Activated CD8-positive, alpha-beta memory T cell treated with anti-CD3 and anti-CD28 coated beads for 36 hours (primary cell): ENCODE measurements at regions not wholly inside any gene's neighbourhood (a gene's known extent, or its start where the extent isn't known, plus 50 kb on each side); places are given as distances from the start of the nearest gene placed in this dataset.
"Not testable (repeated sequence)": the region's sequence is repeated elsewhere in the genome, so short reads cannot be mapped to it uniquely, and the experiment has no call there.

ENCODE experiments used
- CTCF ChIA-PET: fragments of 350-600 bp; sonication (Branson Sonifier 250); formaldehyde crosslinking; loops from one replicate; lab custom pipeline; 2021; ENCODE audit warnings: antibody characterized with exemption; lab: Charles Lee
- POLR2A ChIA-PET: fragments of 350-600 bp; sonication (Branson Sonifier 250); formaldehyde crosslinking; loops from one replicate; lab custom pipeline; 2021; ENCODE audit warnings: antibody characterized with exemption; lab: Charles Lee

- ChIA-PET CTCF (no interaction called here), POLR2A (no interaction called here)
These were observed 161.1 kb downstream of the PHF8 start for GRCh38 chrX:53883196-53883595.

GRCh38 chrX:53882331-53882730, 161.9 kb downstream of the PHF8 start:
- CTCF ChIA-PET = no interaction called here
- POLR2A ChIA-PET = no interaction called here

GRCh38 chrX:53880786-53881185, 163.5 kb downstream of the PHF8 start:
- POLR2A ChIA-PET, CTCF ChIA-PET: not testable (repeated sequence)

DNA sequence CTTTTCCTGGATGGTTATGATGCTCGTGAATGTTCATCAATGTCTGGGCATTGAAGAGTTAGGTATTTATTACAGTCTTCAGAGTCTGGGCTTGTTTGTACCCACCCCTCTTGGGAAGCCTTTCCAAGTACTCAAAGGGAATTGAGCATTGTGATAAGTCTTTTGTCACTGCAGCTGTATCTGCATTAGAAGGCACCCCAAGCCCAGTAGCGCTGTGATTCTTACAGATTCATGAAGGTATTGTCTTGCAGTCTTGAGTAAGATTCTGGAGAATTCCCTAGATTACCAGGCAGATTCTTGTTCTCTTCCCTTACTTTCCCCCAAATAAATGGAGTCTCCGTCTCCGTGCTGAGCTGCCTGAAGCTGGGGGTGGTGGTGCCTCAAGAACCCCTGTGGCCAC, 173.4 kb upstream of the HUWE1 start:
- POLR2A ChIA-PET = no interaction called here
- CTCF ChIA-PET = no interaction called here

GRCh38 chrX:53831662-53832635, 145.4 kb upstream of the HUWE1 start:
- ChIA-PET POLR2A (no interaction called here), CTCF (interaction anchor here (0.6 kb wide), 1 partner anchor 160 kb away, joined by 5 read pairs; no protein-coding TSS in a partner anchor)

- ChIA-PET CTCF (no interaction called here), POLR2A (no interaction called here)
These were observed 138.2 kb upstream of the HUWE1 start for GRCh38 chrX:53824686-53825085.

DNA sequence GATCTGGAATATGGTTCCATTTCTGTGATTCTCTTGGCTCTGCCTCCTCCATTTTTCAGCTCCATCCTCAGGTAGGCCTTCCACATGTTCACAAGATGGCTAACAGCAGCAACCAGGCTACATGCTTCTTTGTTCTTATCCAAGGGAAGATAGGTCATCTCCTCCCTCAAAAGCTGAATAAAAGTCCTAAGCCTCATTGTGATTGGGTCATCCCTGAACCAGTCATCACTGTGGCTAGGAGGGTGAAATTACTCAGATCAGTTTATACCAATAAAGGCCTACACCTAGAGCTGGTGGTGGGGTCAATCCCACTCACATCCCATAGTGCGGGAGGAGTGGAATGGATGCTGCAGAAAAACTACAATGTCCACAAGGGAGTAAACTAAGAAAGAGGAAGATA, 131.6 kb upstream of the HUWE1 start:
- CTCF ChIA-PET, POLR2A ChIA-PET: not testable (repeated sequence)

DNA sequence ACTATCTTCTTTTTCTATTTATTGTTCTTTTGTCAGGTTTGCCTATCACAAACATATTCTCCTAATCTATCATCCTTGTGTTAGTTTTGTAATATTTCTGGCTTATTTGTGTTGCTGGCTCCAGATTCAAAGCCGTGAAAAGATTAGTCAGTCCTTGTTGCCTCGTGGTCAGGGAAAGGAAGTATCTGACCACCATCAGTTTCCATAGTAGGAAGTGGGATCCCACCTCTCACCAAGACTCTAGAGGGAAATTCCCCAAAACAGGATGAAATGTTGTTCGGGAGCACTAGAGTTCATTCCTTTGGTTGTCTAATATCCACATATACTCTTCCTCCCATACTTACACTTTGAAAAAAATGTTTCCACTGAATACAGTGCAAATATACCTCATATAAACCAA, 131.0 kb upstream of the HUWE1 start:
- CTCF ChIA-PET = no interaction called here
- POLR2A ChIA-PET = no interaction called here

- ChIA-PET POLR2A (no interaction called here), CTCF (no interaction called here)
These were observed 127.3 kb upstream of the HUWE1 start for GRCh38 chrX:53813670-53814440.

DNA sequence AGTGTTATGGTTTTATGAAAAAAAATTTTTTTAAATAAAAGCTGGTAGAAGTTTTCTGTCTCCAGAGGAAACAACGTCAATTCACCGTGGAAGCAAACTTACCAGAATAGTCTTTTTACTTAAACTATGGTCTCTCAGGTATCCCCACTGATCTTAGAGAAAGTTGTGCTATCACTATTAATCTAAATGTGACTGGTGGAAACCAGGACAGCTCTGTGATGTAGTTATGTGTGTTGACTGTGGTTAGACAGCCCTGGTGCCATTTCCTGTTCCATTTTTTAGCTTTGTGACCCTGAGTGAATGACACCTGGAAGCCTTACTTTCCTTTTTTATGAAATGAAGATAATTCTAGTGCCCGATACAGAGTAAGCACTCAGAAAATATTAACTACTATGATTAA, 111.8 kb upstream of the HUWE1 start:
- CTCF ChIA-PET = no interaction called here
- POLR2A ChIA-PET = no interaction called here

- ChIA-PET CTCF (no interaction called here), POLR2A (no interaction called here)
These were observed 109.1 kb upstream of the HUWE1 start for GRCh38 chrX:53795576-53795975.

- ChIA-PET POLR2A (no interaction called here), CTCF (interaction anchor here (0.7 kb wide), 1 partner anchor 222 kb away, joined by 3 read pairs; no protein-coding TSS in a partner anchor)
These were observed 107.7 kb upstream of the HUWE1 start for GRCh38 chrX:53794181-53794580.

GRCh38 chrX:53768865-53769264, 82.3 kb upstream of the HUWE1 start:
- ChIA-PET POLR2A (no interaction called here), CTCF (no interaction called here)

GRCh38 chrX:53768451-53768850, 81.9 kb upstream of the HUWE1 start:
- CTCF ChIA-PET = no interaction called here
- POLR2A ChIA-PET = interaction anchor here (0.6 kb wide), 1 partner anchor 51 kb away, joined by 5 read pairs; no protein-coding TSS in a partner anchor

- ChIA-PET POLR2A (interaction anchor here (0.6 to 1.2 kb wide), 2 partner anchors 51 to 83 kb away, joined by 5 to 7 read pairs; no protein-coding TSS in a partner anchor), CTCF (interaction anchor here (0.7 kb wide), 1 partner anchor 34 kb away, joined by 3 read pairs; no protein-coding TSS in a partner anchor)
These were observed 81.0 kb upstream of the HUWE1 start for GRCh38 chrX:53767544-53767943.

DNA sequence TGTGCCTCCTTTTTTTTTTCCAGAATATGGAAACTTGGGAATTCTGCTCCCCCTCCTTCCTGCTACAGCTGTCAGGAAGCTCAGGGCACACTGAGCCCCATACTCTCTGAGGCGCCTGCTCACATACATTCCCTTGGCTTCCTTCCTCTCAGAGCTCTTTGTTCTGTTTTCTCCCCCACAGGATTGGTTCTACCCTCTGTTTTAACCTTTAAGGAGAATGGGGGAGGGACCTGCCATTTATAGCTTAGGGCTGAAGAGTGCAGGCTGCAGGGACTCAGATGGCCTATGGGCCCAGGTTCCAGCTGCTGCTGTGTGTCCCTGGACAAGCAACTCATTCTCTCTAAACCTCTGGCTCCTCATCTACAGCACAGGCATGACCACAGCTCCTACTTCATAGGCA, 70.7 kb upstream of the HUWE1 start:
- CTCF ChIA-PET = not testable (repeated sequence)
- POLR2A ChIA-PET = interaction anchor here (0.7 kb wide), 1 partner anchor 105 kb away, joined by 7 read pairs; no protein-coding TSS in a partner anchor

- POLR2A ChIA-PET = no interaction called here
- CTCF ChIA-PET = no interaction called here
These were observed 60.2 kb upstream of the HUWE1 start for GRCh38 chrX:53746718-53747117.

- ChIA-PET CTCF (interaction anchor here (1.0 kb wide), 1 partner anchor 26 kb away, joined by 3 read pairs; no protein-coding TSS in a partner anchor), POLR2A (no interaction called here)
These were observed 56.7 kb upstream of the HUWE1 start for GRCh38 chrX:53743244-53743643.

DNA sequence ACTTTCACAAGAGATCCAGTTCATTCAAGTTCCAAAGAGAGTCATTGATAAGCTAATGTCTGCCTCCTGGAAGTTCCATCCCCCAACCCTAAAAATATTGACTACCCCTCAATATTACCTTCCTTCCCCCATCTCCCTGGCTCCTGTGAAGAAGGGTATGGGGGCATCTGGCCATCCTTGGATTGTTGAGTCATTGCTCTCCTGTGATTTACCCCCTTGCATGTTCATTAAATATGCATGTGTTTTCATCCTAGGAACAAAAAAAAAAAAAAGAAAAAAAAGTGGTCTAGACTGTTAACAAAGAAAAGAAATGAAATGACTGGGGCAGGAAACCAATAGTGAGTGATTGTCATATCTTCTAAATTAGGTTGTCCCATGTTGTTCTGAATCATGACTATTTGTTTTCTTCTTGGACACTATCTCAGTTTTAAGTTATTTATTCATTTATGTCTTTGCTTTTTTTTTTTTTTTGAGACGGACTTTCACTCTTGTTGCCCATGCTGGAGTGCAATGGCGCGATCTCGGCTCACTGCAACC, 51.9 kb upstream of the HUWE1 start:
- ChIA-PET CTCF (no interaction called here), POLR2A (interaction anchor here (1.2 kb wide), 1 partner anchor 55 kb away, joined by 9 read pairs; no protein-coding TSS in a partner anchor)
